HG03097 (cell line): ENCODE measurements at regions not wholly inside any gene's neighbourhood (a gene's known extent, or its start where the extent isn't known, plus 50 kb on each side); places are given as distances from the start of the nearest gene placed in this dataset.
"Not testable (repeated sequence)": the region's sequence is repeated elsewhere in the genome, so short reads cannot be mapped to it uniquely, and the experiment has no call there.

ENCODE experiments used
- ATAC-seq: cut with Tn5 transposase; IDR thresholded peaks from one replicate; pipeline ENCODE4 v1.9.1; 2021; ENCODE audit not compliant: unreplicated experiment, low FRiP score

GRCh38 chrX:120719622-120720021 is 89.8 kb upstream of the C1GALT1C1 start:
- ATAC-seq = no peak

DNA sequence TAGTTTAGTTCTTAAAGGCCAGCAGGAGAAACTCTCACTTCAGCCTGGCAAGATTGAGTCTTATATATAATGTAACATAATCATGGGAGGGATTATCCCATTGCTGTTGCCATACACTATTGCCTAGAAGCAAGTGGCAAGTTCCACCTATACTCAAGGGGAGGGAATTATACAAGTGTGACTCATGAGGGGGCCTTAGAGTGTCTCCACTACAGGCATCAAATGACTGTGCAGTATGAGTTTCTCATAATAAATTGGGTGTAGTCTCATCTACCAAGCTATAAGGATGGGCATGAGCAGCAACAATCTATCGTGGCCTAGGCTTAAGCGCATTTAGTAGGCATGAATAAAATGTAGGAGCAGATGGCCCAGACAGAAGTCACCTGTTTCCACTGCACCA is 89.1 kb upstream of the C1GALT1C1 start:
- ATAC-seq = no peak

GRCh38 chrX:120702337-120702736 is 72.5 kb upstream of the C1GALT1C1 start:
- not testable (repeated sequence) for ATAC-seq

DNA sequence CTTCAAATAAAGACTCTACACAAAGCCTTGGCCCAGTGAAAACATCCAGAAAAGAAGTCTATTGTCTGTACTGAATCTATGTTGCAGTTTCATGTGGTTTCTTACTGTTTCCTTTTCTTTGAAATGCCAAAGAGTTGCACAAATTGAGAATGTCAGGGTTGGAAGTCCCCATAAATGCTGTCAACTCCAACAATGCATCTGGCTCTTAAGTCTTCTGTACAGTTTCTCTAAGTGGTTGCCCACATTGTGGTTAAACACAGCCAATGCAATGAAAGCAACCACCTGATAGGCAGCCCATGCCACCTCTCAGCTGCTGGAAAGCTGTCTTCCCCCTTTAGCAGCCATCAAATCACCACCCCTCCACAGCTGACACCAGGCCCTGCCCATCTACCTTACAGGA is 67.2 kb upstream of the C1GALT1C1 start:
- ATAC-seq = no peak

- ATAC-seq = no peak
Measured at GRCh38 chrX:120692319-120692718, 62.5 kb upstream of the C1GALT1C1 start.

DNA sequence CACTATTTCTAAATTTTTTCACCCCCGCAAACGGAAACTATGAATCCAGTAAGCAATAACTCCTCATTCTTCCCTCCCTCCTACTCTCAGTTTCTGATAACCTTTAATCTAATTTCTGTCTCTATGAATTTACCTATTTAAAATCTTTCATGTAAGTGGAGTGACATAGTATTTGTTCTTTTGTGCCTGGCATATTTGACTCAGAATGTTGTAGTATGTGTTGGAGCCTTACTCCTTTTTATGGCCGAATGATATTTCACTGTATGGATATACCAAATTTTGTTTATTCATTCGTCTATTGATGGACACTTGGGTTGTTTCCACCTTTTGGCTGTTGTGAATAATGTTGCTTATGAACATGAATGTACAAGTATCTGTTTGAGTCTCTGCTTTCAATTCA is 61.1 kb upstream of the C1GALT1C1 start:
- ATAC-seq = no peak

DNA sequence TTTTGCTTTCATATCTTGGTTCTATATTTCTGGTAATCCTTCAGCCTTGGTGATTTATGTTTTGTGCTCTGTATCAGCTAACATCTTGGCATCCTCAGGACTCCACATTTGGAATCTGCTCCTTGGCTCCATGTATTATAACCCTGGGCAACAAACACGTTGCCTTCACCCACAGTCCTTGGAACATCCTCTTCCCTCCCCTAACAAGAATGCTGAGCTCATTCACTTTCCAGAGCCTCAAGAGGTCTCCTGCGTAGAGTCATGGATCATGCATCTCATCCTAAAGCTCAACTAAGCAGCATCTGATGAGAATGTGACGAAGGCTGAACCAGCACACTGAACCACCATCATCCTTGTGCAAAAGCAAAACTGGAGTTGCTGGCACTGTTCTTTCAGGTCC is 60.5 kb upstream of the C1GALT1C1 start:
- no peak for ATAC-seq

DNA sequence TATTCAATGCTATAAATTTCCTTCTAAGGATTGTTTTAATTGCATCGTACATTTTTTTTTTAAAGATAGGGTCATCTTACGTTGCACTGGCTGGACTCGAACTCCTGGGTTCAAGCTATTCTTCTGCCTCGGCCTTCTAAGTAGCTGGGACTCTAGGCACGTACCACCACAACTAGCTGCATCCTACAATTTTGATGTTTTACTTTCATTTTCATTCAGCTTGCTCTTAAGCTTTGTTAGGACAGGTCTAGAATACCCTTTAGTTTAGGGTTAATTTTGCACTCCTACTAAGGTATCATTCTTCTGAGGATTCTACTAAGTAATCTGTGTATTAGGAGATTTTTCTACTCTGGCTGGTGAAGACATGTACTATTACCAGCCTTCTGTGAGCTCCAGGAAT is 50.2 kb upstream of the C1GALT1C1 start:
- no peak for ATAC-seq
